ENCODE measurements at regions not wholly inside any gene's neighbourhood (a gene's known extent, or its start where the extent isn't known, plus 50 kb on each side); places are given as distances from the start of the nearest gene placed in this dataset.

GRCh38 chr6:113620386-113620785, 236.8 kb upstream of the MARCKS start:
- no peaks in the 10 kb centered on the region for H3K9me3 ChIP-seq
- no peaks in the 10 kb centered on the region for H3K36me3 ChIP-seq
- no peak overlapping the region for H3K4me3 ChIP-seq
- intact Hi-C loops (cut with DNase I) = no loop called here
- no peaks in the 10 kb centered on the region for H3K4me1 ChIP-seq
- H3K27me3 ChIP-seq (ENCODE audit: low read depth) = no peaks in the 10 kb centered on the region
- no peak for DNase-seq
- no peak for TF ChIP-seq CTCF (IDR thresholded peaks at IDR 0.05)
- ATAC-seq = no peak
- no peak overlapping the region for H3K27ac ChIP-seq

- H3K9me3 ChIP-seq = no peaks in the 10 kb centered on the region
- no peaks in the 10 kb centered on the region for H3K27me3 ChIP-seq (ENCODE audit: low read depth)
- ATAC-seq (no peak), DNase-seq (no peak)
- no peak overlapping the region for H3K27ac ChIP-seq
- H3K36me3 ChIP-seq = no peaks in the 10 kb centered on the region
- intact Hi-C loops (cut with DNase I) = no loop called here
- H3K4me3 ChIP-seq = no peak overlapping the region
- H3K4me1 ChIP-seq = no peaks in the 10 kb centered on the region
- TF ChIP-seq CTCF (IDR thresholded peaks at IDR 0.05) = no peak
Observed at GRCh38 chr6:113622254-113622653, 234.9 kb upstream of the MARCKS start.

GRCh38 chr6:113623129-113623528, 234.0 kb upstream of the MARCKS start:
- TF ChIP-seq CTCF (IDR thresholded peaks at IDR 0.05) = no peak
- Histone ChIP-seq H3K9me3 (no peaks in the 10 kb centered on the region), H3K4me3 (no peak overlapping the region), H3K27me3 (ENCODE audit: low read depth) (no peaks in the 10 kb centered on the region), H3K36me3 (no peaks in the 10 kb centered on the region), H3K4me1 (no peaks in the 10 kb centered on the region), H3K27ac (no peak overlapping the region)
- DNase-seq (no peak), ATAC-seq (no peak)
- intact Hi-C loops (cut with DNase I) = no loop called here

- no peaks in the 10 kb centered on the region for H3K36me3 ChIP-seq
- no peak for TF ChIP-seq CTCF (IDR thresholded peaks at IDR 0.05)
- no peak overlapping the region for H3K27ac ChIP-seq
- H3K4me1 ChIP-seq = peaks cover 15% of the 10 kb centered on the region
- no peak overlapping the region for H3K4me3 ChIP-seq
- no peaks in the 10 kb centered on the region for H3K27me3 ChIP-seq (ENCODE audit: low read depth)
- no peaks in the 10 kb centered on the region for H3K9me3 ChIP-seq
- ATAC-seq (no peak), DNase-seq (no peak)
- intact Hi-C loops (cut with DNase I) = no loop called here
Observed at GRCh38 chr6:113625850-113626249, 231.3 kb upstream of the MARCKS start.

GRCh38 chr6:113626475-113626874, 230.7 kb upstream of the MARCKS start:
- Histone ChIP-seq H3K9me3 (no peaks in the 10 kb centered on the region), H3K4me3 (no peak overlapping the region), H3K36me3 (no peaks in the 10 kb centered on the region), H3K27me3 (ENCODE audit: low read depth) (no peaks in the 10 kb centered on the region), H3K27ac (no peak overlapping the region), H3K4me1 (peaks cover 22% of the 10 kb centered on the region)
- no peak for DNase-seq
- intact Hi-C loops (cut with DNase I) = no loop called here
- no peak for ATAC-seq
- no peak for TF ChIP-seq CTCF (IDR thresholded peaks at IDR 0.05)

GRCh38 chr6:113627480-113627879, 229.7 kb upstream of the MARCKS start:
- no peak for ATAC-seq
- H3K4me1 ChIP-seq = peaks cover 31% of the 10 kb centered on the region
- H3K27me3 ChIP-seq (ENCODE audit: low read depth) = no peaks in the 10 kb centered on the region
- H3K4me3 ChIP-seq = no peak overlapping the region
- no peak overlapping the region for H3K27ac ChIP-seq
- no peaks in the 10 kb centered on the region for H3K9me3 ChIP-seq
- intact Hi-C loops (cut with DNase I) = no loop called here
- no peak for TF ChIP-seq CTCF (IDR thresholded peaks at IDR 0.05)
- DNase-seq = no peak
- H3K36me3 ChIP-seq = no peaks in the 10 kb centered on the region
